ENCODE measurements at regions not wholly inside any gene's neighbourhood (a gene's known extent, or its start where the extent isn't known, plus 50 kb on each side); places are given as distances from the start of the nearest gene placed in this dataset.

DNA sequence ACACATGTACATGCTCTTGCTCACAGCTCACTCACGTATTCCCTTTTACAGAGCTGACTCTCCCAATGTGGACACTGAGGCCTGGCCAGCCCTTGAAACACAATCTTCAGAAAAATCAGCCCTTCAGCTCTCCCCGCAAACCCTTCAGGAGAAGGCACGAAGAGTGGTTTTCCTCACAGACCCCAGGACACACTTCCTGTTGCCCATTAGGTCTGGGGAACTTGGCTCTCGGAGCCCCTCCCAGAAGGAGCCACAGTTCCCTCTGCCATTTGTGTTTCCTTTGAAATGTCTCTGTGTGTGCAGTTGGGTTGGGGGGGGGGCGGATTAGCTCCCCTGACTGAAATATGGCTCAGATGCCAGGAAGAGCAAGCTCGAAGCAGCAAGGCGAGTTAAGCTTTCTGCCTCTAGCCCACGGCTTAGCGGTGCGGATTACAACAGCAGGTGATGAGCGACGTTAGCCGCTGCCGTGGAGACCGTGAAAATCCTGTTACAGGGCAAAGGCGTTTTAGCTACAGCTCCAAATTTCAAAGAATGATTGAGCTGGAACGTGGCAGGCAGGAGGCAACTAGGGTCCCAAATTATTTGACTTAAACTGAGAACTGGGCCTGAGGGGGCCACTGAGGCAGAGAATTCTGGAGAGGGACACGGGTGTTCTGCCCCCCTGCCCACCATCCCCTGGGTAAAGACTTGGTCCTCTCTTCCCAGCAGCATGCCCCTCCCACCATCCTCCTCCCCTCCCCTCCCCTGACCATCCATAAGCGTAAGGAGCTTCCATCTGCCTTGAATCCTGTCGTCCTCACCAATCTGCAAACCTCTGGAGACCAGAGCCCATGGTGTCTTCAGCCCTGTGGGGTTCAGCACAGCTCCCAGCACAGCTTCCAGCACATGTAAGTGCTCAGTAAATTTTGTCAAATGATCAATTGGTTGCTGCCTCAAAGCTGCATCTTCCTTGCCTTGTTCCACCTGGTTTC is 598.6 kb downstream of the BUD13 start:
- H3K27me3 ChIP-seq = no peaks in the 10 kb centered on the region
- H3K9me3 ChIP-seq = no peaks in the 10 kb centered on the region
- H3K4me1 ChIP-seq = no peaks in the 10 kb centered on the region
- TF ChIP-seq, protein P1, sequence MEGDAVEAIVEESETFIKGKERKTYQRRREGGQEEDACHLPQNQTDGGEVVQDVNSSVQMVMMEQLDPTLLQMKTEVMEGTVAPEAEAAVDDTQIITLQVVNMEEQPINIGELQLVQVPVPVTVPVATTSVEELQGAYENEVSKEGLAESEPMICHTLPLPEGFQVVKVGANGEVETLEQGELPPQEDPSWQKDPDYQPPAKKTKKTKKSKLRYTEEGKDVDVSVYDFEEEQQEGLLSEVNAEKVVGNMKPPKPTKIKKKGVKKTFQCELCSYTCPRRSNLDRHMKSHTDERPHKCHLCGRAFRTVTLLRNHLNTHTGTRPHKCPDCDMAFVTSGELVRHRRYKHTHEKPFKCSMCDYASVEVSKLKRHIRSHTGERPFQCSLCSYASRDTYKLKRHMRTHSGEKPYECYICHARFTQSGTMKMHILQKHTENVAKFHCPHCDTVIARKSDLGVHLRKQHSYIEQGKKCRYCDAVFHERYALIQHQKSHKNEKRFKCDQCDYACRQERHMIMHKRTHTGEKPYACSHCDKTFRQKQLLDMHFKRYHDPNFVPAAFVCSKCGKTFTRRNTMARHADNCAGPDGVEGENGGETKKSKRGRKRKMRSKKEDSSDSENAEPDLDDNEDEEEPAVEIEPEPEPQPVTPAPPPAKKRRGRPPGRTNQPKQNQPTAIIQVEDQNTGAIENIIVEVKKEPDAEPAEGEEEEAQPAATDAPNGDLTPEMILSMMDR (IDR thresholded peaks at IDR 0.05) = no peak
- intact Hi-C loops (cut with DNase I) = no loop called here
- H3K36me3 ChIP-seq = no peaks in the 10 kb centered on the region
- H3K4me3 ChIP-seq = no peak overlapping the region
- DNase-seq (ENCODE audit: low spot score in 2 of 2) = peak in 1 of 2 donors; percentile 16
- no peak overlapping the region for H3K27ac ChIP-seq

DNA sequence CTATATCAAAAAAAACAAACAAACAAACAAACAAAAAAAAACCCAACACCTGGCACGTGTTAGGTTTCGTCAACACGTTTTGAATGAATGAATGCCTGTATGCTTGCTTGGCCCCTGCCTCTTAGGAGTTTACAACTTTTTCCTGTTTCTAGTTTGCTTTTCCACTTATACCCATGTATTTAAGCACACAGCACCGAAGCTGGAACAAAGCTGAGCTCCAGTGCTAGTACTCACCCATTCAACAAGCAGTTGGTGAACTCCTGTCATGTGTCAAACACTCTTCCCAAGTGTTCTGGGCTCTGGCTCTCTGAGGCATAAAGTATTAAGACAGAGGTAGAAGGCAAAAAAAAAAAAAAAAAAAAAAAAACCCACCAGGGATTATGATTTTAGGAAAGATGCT is 599.3 kb downstream of the BUD13 start:
- H3K4me1 ChIP-seq = no peaks in the 10 kb centered on the region
- H3K9me3 ChIP-seq = no peaks in the 10 kb centered on the region
- H3K36me3 ChIP-seq = no peaks in the 10 kb centered on the region
- H3K27me3 ChIP-seq = no peaks in the 10 kb centered on the region
- TF ChIP-seq, protein P1 (IDR thresholded peaks at IDR 0.05) = no peak
- no peak overlapping the region for H3K4me3 ChIP-seq
- H3K27ac ChIP-seq = no peak overlapping the region
- DNase-seq (ENCODE audit: low spot score in 2 of 2) = no peak
- intact Hi-C loops (cut with DNase I) = no loop called here

DNA sequence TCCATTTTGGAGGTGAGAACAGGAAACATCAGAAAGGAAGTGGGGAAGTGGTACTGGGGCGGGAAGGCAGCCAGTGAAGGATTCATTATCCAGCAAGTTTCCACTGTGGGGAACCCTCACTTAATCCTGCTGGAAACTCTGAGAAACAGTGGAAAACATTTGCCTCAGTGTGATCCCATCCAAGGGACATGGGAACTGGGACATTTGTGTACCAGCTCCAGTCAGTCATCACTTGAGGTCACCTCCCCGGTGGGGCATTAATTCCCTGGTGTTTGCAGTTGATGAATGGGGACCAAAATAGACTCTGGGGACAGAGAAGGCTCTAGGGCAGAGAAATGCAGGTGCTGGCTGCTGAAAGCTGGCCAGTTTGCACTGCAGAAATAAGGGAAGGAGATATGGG is 599.9 kb downstream of the BUD13 start:
- no peak for DNase-seq (ENCODE audit: low spot score in 2 of 2)
- intact Hi-C loops (cut with DNase I) = no loop called here
- H3K9me3 ChIP-seq = no peaks in the 10 kb centered on the region

DNA sequence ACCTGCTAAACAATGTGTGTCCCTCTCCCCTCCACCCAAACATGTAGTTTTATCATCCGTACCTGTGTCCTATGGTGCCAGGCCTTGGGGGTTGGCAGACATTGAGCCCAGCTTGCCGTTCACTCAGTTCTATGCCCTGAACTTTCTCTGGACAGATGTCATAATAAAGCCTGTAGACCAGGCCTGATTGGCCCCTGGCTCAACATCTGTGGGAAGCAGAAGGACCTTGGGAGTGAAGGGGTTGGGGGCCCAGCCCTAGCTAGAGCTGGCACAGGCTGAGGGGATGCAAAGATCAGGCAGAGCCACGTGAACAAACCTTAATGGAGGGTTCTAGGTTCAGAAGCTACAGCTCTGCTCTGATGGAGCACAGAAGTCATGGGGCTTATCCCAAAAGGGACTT is 600.6 kb downstream of the BUD13 start:
- TF ChIP-seq, protein P1 (IDR thresholded peaks at IDR 0.05) = no peak
- no peaks in the 10 kb centered on the region for H3K36me3 ChIP-seq
- intact Hi-C loops (cut with DNase I) = no loop called here
- no peaks in the 10 kb centered on the region for H3K27me3 ChIP-seq
- no peak overlapping the region for H3K4me3 ChIP-seq
- H3K9me3 ChIP-seq = no peaks in the 10 kb centered on the region
- H3K4me1 ChIP-seq = no peaks in the 10 kb centered on the region
- peak in 1 of 2 donors; percentile 19 for DNase-seq (ENCODE audit: low spot score in 2 of 2)
- H3K27ac ChIP-seq = no peak overlapping the region

More for the DNA sequence above, 599.9 kb downstream of the BUD13 start:
- Histone ChIP-seq H3K27ac (no peak overlapping the region), H3K27me3 (no peaks in the 10 kb centered on the region), H3K36me3 (no peaks in the 10 kb centered on the region), H3K4me3 (no peak overlapping the region), H3K4me1 (no peaks in the 10 kb centered on the region)
- TF ChIP-seq, protein P1 (IDR thresholded peaks at IDR 0.05) = no peak

DNA sequence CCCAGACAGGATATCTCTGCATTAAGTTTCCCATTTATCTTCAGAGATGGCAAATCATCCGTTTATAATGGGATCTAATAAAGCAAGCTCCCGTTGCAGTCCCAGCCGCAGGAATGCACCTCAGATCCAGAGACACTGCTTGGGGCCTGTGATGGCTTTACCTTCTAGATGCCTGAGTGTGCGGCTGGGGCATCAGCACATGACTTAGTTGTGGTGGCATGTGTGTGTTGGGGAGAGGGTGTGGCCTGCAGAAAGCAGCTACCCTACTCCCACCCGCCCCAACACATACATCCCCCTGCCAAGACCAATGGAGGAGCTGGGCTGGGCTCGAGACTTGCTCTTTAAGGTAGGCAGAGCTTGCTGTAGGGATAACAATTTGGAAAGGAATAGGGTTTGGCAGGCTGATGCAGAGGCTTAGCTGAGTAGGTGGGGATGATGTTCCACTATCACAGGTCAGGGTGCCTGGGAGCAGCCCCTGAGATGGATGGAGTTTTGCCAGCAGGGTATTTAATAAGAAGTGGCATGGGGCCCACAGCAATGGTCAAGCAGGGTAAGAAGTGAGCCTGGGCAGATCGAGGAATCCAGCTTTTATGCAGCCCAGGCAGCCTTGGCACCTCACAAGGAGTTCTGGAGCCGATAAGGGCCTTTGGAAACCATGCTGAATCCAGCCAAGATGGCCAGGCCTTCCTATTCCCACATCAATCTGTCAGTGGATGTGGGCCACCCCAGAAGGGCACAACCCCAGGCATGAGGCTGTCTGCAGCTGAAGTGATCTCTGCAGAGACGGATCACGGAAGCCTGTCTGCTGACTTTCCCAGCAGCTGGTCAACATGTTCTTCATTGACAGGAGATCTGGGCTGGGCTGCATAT is 601.3 kb downstream of the BUD13 start:
- Histone ChIP-seq H3K4me3 (no peak overlapping the region), H3K27me3 (no peaks in the 10 kb centered on the region), H3K27ac (no peak overlapping the region), H3K4me1 (no peaks in the 10 kb centered on the region), H3K9me3 (no peaks in the 10 kb centered on the region), H3K36me3 (no peaks in the 10 kb centered on the region)
- TF ChIP-seq, protein P1 (IDR thresholded peaks at IDR 0.05) = no peak
- intact Hi-C loops (cut with DNase I) = no loop called here
- peak in 1 of 2 donors; percentile 37 for DNase-seq (ENCODE audit: low spot score in 2 of 2)
